22Rv1 (cell line): ENCODE measurements at regions not wholly inside any gene's neighbourhood (a gene's known extent, or its start where the extent isn't known, plus 50 kb on each side); places are given as distances from the start of the nearest gene placed in this dataset.

ENCODE experiments used
- CTCF ChIP-seq: fragments of 450-650 bp; IDR thresholded peaks from 2 replicates; pipeline ENCODE4 v1.5.1; 2017; ENCODE audit warnings: mild to moderate bottlenecking
- ZFX ChIP-seq: fragments of 450-650 bp; IDR thresholded peaks from 2 replicates; pipeline ENCODE4 v1.6.1; 2017; ENCODE audit warnings: antibody characterized with exemption, borderline replicate concordance

- TF ChIP-seq CTCF (no peak), ZFX (no peak)
Observed at GRCh38 chr7:45242261-45242660, 84.7 kb downstream of the RAMP3 start.
